ENCODE measurements at regions not wholly inside any gene's neighbourhood (a gene's known extent, or its start where the extent isn't known, plus 50 kb on each side); places are given as distances from the start of the nearest gene placed in this dataset.

DNA sequence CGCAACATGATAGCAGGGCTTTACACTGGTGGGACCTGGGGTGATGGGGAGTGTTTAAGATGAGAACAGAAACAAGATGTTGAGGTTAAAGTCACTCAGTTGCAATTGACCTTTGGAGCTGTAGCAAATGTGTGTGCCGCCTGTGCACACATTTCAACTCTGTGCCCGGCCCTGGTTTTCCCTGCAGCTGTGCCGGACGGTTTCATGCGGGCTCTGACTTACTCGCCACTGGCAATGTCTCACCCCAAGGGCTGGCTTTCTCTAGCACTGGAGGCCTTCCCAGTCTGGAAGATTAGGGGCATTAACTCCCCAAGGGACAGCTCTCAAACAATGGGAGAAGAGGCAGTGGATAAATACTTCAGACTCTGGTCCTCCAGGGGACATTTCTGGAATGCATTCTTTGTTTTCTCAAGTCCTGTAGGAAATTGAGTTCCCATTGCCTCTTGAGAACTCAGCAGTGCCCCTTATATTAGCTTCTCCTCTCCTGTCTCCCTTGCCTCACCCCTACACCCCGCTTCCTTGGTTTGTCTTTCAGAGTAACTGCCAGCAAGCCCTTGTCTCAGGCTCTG lies 152.5 kb downstream of the EDEM1 start:
- TF ChIP-seq, protein P1, sequence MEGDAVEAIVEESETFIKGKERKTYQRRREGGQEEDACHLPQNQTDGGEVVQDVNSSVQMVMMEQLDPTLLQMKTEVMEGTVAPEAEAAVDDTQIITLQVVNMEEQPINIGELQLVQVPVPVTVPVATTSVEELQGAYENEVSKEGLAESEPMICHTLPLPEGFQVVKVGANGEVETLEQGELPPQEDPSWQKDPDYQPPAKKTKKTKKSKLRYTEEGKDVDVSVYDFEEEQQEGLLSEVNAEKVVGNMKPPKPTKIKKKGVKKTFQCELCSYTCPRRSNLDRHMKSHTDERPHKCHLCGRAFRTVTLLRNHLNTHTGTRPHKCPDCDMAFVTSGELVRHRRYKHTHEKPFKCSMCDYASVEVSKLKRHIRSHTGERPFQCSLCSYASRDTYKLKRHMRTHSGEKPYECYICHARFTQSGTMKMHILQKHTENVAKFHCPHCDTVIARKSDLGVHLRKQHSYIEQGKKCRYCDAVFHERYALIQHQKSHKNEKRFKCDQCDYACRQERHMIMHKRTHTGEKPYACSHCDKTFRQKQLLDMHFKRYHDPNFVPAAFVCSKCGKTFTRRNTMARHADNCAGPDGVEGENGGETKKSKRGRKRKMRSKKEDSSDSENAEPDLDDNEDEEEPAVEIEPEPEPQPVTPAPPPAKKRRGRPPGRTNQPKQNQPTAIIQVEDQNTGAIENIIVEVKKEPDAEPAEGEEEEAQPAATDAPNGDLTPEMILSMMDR (IDR thresholded peaks at IDR 0.05; ENCODE audit: low read length), result no peak
- TF ChIP-seq EZH2phosphoT487 (IDR thresholded peaks at IDR 0.05; ENCODE audit: low read length), result no peak
- no peak for TF ChIP-seq EZH2 (optimal IDR thresholded peaks at IDR 0.05; ENCODE audit: low read depth, low read length)
